ENCODE measurements at regions not wholly inside any gene's neighbourhood (a gene's known extent, or its start where the extent isn't known, plus 50 kb on each side); places are given as distances from the start of the nearest gene placed in this dataset.

DNA sequence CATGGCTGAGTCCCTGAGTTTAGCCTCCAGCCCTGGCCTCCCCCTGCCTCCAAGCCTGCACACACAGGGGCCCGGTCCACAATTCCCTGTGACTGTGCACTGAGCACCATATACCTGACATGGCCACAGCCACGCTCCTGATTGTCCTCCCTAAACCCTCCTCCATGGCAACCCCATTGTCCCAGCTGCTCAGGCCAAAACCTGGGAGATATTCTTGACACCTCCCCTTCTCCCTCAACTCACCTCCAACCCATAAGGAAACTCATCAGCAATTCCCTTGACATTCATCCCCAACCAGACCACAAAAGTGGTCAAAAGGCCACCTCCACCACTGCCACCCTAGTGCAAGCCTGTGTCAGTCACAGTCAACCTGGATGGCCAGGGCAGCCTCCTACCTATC lies 107.5 kb upstream of the MVB12B start:
- DNase-seq: no peak

DNA sequence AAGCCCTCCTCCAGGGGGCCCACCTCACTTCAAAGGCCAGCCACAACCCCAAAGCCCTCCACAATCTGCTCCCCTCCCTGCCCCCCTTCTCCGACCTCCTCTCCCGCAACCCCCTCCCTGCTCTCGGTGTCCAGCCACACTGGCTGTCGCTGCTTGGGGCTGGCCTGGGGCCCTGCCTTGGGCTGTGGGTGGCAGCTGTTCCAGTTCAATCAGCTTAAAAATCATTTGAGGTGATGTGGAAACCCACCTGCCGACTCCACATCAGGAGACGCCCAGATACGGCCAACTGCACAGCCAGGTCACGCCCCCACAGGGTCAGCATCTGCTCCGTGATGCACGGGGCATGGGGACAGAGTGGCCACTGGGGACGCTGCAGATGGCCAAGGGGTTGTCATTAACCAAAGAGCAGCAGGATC lies 107.0 kb upstream of the MVB12B start:
- DNase-seq: no peak

DNA sequence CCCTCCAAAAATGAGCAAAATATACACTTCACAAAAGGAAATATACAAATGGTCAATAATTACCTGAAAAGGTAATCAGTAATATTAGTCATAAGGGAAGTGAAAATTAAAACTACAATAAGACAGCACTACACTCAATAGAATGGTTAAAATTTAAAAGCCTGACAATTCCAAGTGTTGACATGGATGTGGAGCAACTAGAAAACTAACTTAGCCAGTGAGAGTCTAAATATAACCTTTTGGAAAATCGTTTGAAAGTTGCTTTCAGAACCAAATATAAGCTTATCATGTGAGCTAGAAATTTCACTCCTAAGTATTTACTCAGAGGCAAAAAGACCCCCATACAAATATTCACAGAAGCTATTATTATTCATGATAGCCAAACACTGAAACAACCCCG lies 105.1 kb upstream of the MVB12B start:
- no peak for DNase-seq

DNA sequence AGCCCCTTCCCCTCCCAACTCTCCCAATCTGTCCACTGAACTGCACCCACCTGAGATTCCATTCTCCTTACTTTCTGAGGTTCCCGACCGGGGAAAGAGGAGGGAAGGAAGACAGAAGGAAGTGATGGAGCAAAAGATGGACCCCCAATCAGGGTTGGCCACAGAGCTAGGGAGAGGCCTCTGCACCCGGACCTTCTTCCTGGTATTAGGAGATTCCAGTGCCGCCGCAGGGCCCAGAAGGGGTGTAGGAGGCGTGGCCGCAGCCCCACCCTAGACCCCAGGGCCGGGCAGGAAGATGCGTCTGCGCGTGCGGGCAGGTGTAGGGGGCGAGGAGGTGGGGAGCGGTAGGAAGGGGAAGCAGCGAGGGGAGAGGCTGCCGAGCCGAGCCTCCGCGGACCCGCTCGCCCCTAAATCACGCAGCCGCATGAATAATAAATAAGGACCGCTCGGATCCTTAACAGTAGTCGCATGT lies 104.2 kb upstream of the MVB12B start:
- no peak for DNase-seq

DNA sequence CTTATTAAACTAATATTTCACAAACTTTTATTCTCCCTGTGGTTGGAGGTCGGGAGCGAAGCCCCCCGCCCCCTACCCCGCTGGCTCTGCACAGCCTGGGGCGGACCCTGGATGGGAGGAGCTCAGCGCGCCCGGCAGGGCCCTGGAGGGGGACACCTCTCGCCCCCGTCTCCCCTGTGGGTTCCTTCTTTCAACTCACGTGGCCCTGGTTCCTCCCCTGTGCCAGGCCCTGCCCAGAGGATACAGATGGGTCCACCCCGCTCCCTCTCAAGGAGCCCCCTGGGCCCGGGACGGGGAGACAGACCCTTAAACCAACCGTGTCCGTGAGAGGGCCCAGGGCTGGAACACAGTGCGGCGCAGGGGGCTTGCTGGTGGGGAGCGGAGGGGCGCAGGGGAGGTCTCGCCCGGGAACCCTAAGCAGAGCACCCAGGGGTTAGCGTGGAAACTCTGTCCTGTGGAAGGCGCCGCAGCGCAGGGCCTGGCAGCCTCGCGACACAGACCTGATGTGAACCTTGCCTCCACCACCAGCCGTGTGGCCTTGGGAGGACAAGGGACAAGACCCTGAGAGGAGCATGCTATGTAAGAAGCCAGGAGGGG lies 103.7 kb upstream of the MVB12B start:
- DNase-seq: no peak

DNA sequence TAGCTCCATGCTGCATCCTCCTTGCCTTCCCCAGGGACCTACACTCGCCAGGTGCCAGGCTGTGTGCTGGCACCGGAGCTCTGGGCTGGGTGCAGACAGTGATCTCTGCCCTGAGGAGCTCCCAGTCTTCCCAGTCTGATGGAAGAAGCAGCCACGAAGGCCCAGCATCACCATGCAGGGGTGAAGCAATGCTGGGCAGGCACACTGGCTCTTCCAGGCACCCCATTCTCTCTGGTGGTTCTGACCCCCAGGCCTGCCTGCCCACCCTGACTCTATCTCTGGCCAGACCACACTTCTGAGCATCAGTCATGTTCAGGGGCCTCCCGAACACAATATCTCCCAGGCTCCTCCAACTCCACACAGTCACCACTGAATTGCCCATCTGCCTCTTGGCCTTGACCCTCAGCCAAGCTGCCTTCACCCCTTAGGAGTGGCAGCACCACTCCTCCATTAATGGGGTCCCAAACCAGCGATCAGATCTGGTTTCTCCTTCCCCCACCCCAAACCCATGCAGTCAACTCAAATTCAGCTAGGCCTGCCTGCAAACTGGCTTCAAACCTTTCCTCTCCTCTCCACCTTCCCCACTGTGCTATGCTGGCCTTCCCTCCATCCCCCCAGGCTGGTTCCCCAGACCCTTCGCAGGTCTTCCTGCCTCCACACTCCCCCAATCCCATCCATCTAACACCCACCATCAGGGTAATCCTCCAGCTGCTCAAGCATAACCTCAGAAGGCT lies 102.7 kb upstream of the MVB12B start:
- DNase-seq: no peak

DNA sequence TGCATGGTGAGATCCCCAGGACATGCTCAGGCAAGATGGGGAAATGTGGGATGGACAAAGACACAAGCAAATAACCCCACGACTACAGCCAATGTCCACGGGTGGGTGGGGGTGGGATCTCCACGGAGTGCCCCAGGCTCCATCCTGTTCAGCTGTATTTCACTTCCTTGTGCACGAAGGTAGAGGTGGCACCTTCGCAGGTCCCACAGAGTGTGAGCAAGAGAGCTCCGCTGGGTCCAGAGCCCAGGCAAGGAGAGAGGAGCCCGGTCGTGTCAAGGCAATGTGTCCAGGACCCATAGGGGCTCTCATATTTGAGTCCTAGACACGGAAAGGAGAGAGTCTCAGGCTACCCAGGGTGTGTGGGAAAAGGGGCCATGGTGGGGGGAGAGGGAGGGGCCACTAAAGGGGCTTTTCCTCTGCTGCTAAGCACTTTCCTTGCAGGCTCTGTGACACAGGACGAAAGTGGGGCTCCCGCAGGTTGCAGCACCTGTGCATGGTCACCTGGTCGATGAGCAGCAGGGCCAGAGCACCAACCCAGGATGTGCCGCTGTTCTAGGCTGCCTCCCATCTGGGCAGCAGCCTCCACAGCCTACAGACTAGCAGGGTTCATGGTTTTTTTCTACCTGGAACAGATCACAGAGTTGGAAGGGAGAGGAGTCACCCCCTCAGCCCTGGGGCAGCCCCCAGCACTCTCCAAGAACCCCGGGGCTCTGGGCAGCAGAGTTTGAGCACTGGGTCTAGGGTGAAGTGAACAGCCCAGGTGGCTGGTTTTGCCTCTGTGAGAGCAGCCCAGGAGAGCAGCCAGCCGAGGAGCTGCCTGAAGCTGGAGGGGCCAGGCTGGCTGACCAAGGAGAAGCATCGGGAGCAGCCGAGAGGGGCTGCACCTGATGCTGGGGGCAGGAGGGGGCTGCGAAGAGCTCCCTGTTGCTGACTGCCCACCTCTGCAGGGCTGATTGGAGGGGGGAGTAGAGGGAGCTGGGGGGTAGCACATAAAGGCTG lies 100.7 kb upstream of the MVB12B start:
- DNase-seq: no peak

DNA sequence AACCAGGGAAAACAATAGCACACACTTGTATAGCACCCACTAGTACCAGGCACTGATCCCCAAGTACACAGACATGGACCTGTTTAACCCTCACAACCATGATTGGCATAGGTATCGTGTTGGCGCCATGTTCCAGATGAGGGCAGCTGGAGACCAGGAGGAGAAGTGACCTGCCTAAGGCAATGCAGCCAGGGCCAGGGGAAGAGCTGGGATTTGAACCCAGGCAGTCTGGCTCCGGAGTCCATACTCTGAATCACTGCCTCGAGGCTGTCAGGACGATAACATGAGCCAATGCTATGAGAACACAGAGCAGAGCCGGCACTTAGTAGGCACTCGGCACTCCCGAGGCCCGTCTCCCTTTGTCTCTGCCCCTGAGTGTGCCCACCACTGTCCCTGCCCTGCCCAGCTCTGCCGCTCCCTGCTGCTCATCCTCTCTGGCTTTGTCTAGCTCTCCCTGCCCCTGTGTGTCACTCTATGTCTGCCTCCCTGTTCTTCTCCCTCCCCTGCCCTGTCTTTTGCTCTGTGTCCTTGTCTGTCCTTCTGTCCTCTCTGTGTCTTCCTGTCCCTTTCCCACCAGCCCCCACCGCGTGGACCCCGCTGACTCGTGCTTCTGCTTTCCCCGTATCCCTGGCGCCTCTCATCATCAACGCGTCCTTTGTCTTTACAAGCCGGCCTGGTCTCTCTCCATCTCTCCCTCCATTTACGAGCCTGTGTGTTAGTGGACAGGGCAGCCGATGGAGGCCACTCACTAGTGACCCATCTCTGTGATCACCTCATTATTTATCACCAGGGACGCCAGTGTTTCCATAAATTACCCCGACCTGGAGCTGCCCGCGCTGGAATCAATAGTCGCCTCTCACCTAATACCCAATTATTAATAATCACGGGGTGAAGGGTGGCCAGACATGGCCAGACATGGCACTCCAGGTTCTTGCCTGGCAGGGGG lies 99.4 kb upstream of the MVB12B start:
- peak in 4 of 58 donors; percentile 0 to 11 (median 10) for DNase-seq

DNA sequence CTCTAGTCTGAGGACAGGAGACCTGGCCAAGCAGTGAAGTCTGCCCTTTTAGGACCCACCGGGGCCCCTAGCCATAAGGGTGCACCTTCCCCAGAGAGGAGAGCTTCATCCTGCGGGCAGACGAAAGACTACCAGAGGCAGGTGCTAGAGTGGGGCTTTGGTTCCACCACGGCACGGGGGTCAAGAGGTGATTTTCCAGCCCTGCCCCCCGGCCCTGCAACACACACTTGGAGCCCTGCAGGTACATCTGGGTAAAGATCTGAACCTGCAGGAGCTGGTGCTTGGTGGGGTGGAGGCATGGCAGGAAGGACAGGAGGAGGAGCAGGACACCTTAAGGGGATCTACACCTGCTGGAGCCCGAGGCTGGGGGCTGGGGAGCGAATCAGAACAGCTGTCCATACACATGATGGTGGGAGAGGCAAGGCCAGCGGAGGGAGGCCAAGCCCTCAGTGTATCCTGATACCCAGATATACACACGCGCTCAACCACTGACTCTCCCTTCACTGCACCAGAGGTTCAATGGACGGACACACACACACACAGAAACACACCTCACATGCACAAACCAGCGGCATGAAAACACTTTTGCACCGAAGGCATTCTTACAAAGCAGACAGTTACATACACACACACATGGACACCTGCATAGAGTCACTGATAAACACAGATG lies 98.4 kb upstream of the MVB12B start:
- no peak for DNase-seq

DNA sequence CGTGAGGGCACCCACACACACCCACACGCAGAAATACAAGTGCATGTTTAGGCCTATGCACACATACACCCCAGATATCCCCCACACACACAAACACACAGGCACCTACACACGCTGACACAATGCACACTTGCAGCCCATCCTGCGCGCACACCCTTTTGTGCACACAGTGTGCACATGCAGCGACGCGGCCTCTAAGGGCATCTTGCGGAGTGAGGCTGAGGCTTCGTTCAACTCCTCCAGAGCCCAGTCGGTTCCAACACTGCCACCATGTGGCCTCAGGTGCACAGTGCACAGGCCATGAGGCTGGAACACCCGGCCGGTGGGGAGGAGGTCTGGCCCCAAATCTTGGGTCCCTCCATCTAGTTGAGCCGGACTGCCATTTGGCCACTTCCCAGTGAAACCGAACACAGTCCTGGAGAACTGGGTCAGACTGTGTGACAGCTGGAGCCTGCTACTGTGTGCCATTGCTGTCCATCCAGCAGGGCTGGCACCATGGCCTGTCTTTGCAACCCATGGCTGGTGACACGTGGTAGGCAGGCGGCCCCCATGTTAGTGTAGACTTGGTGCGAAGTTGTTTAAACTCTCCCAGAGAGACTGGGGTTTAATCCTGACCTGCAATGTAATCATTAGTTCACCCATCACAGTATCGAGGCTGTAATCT lies 97.7 kb upstream of the MVB12B start:
- DNase-seq: peak in 55 of 58 donors; percentile 23 to 81 (median 59)

DNA sequence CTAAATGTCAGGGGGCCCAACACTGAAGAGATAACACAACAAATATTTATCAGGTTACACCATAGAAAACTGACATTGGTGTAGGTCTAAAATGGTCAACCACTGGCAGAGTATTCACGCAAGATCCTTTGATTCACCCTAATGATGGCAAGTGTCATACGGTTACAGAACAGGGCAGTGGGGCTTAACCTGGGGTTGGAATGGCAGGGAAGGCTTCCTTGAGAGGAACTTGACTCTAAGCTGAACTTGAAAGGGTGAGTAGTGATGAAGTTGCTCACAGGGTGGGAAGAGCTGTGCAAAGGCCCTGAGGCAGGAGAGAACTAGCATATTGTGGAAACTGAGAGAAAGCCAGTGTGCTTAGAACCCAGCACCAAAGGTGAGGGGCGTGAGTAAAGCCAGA lies 97.1 kb upstream of the MVB12B start:
- no peak for DNase-seq

DNA sequence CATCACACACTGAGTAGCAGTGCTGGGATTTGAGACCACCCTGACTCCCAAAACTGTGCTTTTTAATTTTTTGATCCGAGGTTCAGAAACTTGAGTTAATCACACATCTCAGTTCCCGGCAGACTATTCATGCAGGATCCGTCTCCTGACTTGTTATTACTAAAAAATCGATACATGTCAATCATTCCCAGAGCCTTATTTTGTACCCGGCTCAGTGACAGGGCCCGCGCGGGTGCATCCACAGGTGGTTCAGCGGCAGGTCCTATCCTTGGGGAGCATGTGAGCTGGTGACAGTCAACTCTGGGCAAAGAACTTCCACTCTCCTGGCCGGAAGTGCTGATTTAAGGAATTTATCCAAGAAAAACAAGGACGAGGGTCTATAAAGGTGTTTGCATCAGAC lies 95.9 kb upstream of the MVB12B start:
- no peak for DNase-seq

DNA sequence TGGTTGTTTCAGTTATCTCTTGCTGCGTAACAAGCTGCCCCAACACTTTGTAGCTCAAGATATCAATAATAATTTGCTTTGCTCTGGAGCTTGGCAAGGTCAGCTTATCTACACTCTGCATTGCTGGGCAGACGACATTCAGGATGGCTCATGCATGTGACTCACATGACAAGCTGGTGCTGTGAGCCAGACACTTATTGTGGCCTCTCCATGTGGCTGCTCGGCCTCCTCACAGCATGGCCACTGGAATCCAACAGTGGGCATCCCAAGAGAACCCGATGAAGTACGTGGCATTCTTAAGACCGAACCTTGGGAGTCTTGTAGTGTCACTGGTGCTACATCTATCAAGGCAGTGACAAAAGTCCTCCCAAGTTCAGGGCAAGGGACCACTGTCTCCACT lies 94.2 kb upstream of the MVB12B start:
- no peak for DNase-seq

DNA sequence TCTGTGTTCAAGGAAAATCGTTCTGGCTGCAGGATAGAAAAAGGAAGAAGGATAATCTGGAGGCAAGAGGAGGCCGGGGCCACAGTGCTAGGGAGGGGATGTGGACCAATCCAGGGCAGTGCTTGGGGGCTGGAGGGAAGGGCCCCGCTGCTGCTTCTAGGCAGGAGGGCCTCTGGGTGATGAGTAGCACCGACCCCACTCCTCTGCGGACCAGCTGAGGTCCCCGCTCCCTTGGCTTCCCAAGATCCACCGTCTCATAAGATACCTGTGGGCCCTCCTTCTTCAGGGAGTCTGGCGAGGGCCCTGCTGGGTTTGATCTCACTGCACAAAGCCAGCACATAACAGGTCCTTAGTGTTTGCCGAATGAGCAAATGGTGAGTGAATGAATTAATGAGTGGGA lies 93.5 kb upstream of the MVB12B start:
- DNase-seq: no peak

DNA sequence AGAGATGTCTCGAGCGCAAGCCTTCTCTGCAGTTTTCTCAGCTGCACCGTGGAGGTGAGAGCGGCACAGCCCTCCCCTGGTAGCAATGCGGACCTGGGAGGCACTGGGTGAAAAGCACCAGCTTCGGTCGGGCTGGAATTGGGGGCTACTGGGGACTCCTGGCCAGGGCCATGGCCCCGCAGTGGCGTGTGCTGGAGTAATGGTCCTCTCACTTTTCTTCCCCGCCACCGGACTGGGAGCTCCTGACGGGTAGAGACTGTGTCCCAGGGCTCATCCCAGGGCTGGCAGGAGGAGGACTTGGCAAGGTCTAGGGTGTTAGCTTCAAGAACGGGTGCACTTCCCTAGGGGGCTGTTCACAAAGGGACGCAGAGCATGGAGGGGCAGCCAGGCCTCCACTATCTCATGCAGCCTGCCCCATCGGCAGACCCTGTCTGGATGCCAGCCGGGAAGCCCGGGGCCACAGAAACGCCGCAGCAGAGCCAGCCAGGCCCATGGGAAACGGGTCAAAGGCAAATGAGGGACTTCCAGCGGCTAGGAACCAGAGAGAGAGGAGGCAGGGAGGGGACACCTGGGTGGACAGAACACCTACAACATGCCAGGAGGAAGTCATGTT lies 92.6 kb upstream of the MVB12B start:
- DNase-seq: no peak

DNA sequence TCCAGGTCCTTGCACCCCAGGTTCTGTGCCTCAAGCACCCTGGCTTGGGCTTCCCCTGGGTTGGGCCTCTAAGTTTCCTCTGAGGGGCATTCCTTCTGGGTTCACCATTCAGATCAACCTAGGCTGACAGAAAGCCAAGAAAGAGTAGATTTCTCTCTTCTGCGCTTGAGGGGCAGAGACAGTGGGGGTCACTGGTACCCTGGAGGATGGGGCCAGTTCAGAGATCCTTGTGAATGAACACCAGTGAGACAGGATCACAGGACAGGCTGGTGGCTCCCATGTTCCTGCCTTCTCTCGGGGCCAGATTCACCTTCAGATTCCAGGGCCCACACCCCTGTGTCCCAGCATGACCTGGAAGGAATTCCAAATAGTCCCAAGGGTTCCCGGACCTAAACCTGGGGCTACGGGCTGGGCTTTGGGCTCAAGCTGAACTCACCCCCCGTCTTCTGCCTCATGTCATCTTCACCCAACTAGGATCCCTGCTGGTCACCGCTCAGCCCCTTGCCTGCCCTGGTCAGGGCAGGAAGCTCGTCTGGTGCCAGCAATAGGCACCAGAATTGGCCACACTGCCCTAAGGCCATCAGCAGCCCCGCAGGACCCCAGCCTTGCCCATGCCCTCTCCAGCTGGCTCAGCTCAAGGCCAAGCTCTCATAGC lies 91.8 kb upstream of the MVB12B start:
- no peak for DNase-seq

DNA sequence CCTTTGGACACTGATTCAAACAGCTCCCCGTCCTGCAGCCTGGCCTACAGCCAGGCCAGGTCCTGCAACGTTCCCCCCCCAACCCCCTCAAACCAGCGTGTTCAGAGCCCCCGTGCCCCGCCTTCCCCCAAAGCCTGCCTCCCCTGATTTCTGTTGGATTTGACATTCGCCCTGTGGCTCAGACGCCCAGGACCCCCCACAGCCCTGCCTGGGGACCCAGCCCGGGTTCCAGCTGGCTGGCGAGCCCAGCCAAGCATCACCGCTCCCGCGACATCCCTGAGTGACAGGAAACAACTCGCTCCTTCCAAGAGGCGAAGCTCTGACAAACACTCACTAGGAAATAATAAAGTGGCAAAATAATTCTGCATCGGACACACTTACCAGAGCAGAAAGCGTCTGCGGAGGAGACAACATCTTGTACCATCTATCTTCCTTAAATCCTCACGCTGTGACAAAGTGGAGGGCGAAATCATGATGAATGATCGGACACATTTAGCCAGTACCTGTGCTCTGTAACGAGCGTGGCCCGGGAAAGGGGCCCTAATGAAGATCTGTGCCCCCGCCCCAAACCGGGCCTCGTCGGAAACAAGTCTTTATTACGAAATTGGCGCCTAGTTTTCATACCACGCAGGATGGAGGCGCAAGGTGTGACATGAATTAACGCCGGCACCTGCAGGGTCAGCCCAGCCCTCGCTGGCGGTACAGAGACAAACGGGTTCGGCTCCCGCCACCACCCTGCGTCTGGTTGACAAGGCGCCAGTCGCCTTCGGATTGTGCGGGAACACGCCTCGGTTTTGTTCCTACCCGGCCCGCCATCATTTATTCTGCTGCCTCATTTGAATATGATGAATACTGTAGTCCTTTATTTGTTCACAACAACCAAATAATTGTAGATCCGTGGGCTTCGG lies 91.0 kb upstream of the MVB12B start:
- no peak for DNase-seq

DNA sequence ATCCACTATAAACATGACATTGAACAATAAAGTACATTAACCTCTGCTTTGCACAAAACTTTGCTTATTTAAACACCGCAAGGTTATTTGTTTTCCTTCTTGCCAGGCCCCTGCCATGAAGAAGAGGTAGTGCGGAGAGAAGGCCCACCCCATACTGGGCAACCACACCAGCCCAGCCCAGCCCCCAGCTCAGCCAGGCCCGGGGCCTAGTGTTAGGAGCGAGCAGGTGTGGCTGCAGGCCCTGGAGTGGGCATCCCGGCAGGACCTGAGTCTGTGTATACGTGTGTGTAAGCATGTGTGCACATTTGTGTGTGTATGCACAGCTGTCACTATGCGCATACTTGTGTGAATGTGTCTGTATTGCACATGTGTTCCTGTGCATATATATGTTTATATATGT lies 90.4 kb upstream of the MVB12B start:
- DNase-seq: no peak
